HG03097 (cell line): ENCODE measurements at regions not wholly inside any gene's neighbourhood (a gene's known extent, or its start where the extent isn't known, plus 50 kb on each side); places are given as distances from the start of the nearest gene placed in this dataset.
"Not testable (repeated sequence)": the region's sequence is repeated elsewhere in the genome, so short reads cannot be mapped to it uniquely, and the experiment has no call there.

Source experiments
- ATAC-seq: cut with Tn5 transposase; IDR thresholded peaks from one replicate; pipeline ENCODE4 v1.9.1; 2021; ENCODE audit not compliant: unreplicated experiment, low FRiP score

DNA sequence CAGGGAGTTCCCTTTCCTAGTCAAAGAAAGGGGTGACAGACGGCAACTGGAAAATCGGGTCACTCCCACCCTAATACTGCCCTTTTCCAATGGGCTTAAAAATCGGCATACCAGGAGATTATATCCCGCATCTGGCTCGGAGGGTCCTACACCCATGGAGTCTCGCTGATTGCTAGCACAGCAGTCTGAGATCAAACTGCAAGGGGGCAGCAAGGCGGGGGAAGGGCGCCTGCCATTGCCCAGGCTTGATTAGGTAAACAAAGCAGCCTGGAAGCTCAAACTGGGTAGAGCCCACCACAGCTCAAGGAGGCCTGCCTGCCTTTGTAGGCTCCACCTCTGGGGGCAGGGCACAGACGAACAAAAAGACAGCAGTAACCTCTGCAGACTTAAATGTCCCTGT lies 831.3 kb downstream of the TTLL7 start:
- ATAC-seq = not testable (repeated sequence)

DNA sequence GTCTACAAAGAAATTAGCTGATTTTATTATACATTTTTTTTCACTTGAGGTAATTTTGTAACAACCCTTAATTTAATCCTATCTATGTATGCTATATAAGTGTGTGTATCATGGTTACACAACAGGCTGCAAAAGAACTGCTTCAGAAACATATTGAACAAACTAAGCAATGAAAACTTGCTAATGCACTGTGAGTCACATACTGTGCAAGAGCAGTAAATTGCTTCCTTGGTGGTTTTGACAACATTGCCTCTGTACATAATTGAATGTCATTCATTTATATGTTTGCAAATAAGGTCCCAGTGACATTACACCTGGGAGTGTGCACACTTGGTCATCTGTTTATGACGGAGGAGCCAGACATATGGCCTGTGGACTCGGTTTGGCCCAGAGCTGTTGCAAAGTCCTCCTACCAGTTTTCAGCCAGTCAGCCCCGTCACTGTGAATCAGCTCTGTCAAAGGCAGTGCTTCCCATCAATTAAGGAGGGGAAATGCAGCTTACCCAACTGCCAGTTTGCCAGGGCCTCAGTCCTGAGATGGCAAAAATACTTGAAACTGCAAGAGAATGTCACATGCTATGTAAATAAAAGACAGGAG lies 835.0 kb downstream of the TTLL7 start:
- ATAC-seq = not testable (repeated sequence)

DNA sequence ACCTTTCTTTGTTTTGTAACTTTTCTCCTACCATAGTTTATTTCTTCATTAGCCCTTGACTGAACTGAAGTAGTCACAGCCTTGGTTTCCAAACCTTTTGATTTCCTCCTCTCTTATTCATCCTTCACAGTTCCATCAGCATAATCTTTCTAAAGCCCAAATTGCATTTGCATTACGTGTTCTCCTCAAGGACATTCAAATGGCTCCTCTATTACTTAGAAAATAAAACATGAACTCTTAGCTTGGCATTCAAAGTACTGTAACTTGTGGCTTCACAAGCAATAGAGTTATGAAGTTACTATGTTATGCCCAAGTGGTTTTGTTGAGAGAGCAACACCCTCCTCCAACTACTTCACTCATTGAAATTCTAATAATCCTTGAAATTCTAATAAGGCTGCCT lies 840.0 kb downstream of the TTLL7 start:
- not testable (repeated sequence) for ATAC-seq

DNA sequence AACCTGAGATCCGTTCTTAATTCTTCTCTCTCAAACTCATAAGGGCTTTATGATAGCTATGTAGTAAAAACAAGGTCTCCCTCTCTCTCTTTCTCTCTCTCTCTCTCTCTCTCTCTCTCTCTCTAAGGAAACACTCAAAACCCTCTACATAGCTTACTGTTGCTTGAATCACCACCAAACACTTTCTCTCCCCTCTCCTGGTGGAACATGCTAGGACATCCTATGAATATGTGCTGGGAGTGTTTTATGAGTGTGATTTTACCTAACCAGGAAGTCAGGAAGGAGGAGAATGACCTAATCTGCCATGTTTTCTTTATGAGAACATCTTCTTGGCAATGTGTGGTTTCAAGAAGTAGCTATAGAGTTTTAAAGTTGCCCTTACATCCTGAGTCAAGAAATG lies 844.6 kb downstream of the TTLL7 start:
- ATAC-seq = not testable (repeated sequence)

DNA sequence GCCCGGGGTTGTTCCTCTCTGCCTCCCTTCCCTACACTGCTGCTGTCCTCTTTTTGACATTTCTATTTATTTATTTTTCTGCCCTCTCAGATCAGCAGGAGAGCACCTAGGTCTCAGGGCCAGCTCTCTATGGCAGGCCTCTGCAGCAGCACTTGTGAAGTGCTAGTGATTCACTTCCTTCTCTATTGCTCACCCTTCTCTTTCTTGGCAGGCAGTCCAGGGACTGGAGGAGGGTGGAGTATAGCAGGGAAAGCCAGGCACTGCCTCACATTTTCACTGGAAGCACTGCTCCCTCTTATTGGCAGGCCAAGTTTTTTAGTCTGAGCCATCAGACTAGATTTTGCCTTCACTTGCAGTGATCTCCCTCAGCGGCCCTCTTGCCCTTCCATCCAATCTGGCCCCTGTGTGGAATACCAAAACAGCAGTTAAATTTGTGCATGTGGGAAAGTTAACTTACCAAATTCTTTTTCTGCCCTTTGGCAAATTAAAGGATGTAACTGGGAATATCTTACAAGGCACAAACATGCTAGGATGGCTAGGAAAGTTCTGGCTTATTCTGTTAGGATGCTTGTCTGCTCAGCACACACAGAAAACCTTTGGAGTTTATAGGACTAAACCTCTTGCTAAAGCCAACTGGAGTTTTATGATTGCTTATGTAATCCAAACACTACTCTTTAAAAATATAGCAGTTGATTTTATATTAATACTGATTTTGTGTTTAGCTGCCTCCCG lies 847.6 kb downstream of the TTLL7 start:
- not testable (repeated sequence) for ATAC-seq

- not testable (repeated sequence) for ATAC-seq
Measured at GRCh38 chr1:83150479-83150878, 848.5 kb downstream of the TTLL7 start.

- ATAC-seq = not testable (repeated sequence)
Measured at GRCh38 chr1:83145820-83146219, 853.1 kb downstream of the TTLL7 start.

- not testable (repeated sequence) for ATAC-seq
Measured at GRCh38 chr1:83142802-83143201, 856.1 kb downstream of the TTLL7 start.

DNA sequence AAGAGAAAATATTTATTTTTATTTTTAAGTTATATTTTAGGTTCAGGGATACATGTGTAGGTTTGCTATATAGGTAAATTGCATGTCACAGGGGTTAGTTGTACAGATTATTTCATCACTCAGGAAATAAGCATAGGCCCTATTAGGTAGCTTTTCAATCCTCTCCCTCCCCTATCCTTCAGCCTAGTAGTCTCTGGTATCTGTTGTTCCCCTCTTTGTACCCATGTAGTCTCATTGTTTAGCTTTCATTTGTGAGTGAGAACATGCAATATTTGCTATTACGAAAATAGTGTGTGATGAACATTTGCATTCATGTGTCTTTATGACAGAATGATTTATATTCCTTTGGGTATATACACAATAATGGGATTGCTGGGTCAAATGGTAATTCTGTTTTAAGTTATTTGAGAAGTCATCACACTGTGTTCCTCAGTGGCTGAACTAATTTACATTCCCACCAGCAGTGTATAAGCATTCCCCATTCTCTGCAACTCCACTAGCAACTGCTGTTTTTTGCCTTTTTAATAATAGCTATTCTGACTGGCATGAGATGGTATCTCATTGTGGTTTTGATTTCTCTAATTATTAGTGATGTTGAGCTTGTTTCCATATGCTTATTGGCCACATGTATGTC lies 863.3 kb downstream of the TTLL7 start:
- not testable (repeated sequence) for ATAC-seq

- ATAC-seq = not testable (repeated sequence)
Measured at GRCh38 chr1:83134322-83135014, 864.5 kb downstream of the TTLL7 start.

GRCh38 chr1:83131692-83131955 lies 867.3 kb downstream of the TTLL7 start:
- no peak for ATAC-seq

DNA sequence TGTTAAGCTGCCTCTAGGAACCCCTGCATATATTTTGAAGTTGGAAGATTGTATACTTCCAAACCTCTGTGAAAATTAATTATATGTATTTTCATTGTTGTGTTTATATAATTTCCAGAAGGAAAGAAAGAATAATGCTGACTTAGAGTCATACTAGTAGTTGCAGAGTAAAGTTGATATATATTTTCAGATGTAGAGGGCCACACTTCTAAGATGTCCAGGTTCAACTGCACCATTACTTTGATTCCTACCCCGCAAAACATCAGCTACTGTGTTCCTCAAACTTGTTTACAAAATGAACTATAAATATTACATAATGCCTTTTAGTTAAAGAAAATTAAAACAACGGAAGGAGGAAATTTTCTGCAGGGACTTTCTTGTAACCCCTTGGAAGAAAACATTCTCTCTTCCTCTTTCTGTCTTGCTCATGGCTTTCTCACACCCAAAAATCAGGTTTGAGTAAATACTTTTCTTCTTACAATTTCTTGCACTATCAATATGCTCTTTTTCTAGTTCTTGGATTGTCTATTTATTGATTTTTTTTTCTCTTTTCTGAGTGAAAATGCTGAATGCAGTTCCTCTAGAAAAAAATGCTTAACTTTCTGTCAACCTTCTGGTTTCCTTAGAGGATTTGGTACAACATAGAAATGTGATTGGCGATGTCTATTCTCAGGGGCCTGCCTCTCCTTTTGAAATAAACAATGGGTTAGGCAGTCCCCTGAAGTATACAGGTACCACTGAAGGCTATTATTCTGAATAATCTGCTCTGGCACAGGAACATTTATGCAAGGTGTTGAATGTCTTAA lies 867.8 kb downstream of the TTLL7 start:
- no peak for ATAC-seq

GRCh38 chr1:83129107-83129506 lies 869.8 kb downstream of the TTLL7 start:
- no peak for ATAC-seq

DNA sequence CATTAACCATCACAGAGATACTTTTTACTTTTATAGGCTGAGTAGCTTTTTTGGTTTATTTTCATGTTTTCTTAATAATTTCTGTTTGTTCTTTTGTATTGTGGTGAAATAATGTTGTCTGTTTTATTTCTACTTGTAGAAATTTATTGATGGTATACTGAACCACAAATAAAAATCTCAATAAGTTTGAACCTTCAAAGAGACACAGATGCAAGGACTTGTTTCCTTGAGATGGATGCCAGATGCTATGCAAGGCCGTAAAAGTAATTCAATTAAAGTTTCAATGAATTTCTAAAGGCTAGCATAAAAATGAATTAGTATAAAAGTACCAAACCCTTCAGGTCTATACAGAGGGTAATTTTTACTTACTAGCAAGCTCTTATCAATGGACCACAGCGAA lies 873.5 kb downstream of the TTLL7 start:
- ATAC-seq = no peak

DNA sequence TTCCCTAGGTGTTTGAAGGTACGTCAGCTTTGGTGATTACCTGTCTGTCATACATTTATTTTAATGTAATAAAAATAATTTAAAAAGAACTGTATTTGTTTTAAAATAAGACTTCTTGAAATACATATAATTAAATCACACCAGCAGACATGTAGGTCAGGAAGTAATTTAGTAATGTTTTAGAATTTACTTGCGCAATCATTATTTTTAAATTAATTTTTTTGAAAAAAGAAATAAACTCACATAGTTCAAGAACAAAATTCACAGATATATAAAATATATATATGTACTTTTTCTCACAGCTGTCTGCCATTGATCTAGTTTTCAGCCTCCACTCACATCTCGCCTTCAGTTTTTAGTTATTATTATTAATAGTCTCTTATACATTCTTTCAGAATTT lies 875.9 kb downstream of the TTLL7 start:
- no peak for ATAC-seq

DNA sequence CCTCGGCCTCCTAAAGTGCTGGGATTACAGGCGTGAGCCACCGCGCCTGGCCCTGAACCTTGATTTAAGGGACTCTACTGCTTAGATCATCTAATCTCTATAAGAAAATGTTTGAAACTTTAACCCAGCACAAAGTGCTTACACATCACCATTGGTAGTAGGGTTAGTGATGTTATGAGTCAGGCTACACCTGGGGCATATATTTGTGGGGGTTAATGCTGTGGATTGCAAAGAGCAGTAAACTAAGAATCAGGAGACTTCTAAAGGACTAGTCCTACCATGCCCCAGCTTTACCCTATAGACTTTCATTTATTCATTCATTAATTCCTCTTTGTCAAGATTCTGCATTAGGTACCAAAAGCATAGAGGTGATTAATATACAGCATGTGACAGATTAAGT lies 880.5 kb downstream of the TTLL7 start:
- no peak for ATAC-seq

- not testable (repeated sequence) for ATAC-seq
Measured at GRCh38 chr1:83117030-83117429, 881.9 kb downstream of the TTLL7 start.

- ATAC-seq = no peak
Measured at GRCh38 chr1:83115785-83116184, 883.1 kb downstream of the TTLL7 start.

- ATAC-seq = no peak
Measured at GRCh38 chr1:83114136-83114834, 884.6 kb downstream of the TTLL7 start.

- no peak for ATAC-seq
Measured at GRCh38 chr1:83113652-83114051, 885.3 kb downstream of the TTLL7 start.
